ENCODE measurements at regions not wholly inside any gene's neighbourhood (a gene's known extent, or its start where the extent isn't known, plus 50 kb on each side); places are given as distances from the start of the nearest gene placed in this dataset.

- in situ Hi-C loops (cut with HindIII; ENCODE audit: low sequenced_read_pairs): no loop called here
- DNase-seq (ENCODE audit: low read depth, low spot score): no peak
- H3K4me3 ChIP-seq (ENCODE audit: low read depth, low read length): no peak overlapping the region
- TF ChIP-seq CTCF (IDR thresholded peaks at IDR 0.05; ENCODE audit: low read depth, low read length): no peak
These were observed 953.2 kb downstream of the DIAPH3 start for GRCh38 chr13:59210543-59210942.

GRCh38 chr13:59211606-59212005, 952.1 kb downstream of the DIAPH3 start:
- DNase-seq (ENCODE audit: low read depth, low spot score): no peak
- in situ Hi-C loops (cut with HindIII; ENCODE audit: low sequenced_read_pairs): no loop called here
- no peak for TF ChIP-seq CTCF (IDR thresholded peaks at IDR 0.05; ENCODE audit: low read depth, low read length)

GRCh38 chr13:59229401-59229800, 934.3 kb downstream of the DIAPH3 start:
- in situ Hi-C loops (cut with HindIII; ENCODE audit: low sequenced_read_pairs): no loop called here
- DNase-seq (ENCODE audit: low read depth, low spot score): no peak
- H3K4me3 ChIP-seq (ENCODE audit: low read depth, low read length): no peak overlapping the region
- TF ChIP-seq CTCF (IDR thresholded peaks at IDR 0.05; ENCODE audit: low read depth, low read length): no peak

More at GRCh38 chr13:59211606-59212005, 952.1 kb downstream of the DIAPH3 start:
- H3K4me3 ChIP-seq (ENCODE audit: low read depth, low read length): no peak overlapping the region

GRCh38 chr13:59229861-59230260, 933.9 kb downstream of the DIAPH3 start:
- no peak overlapping the region for H3K4me3 ChIP-seq (ENCODE audit: low read depth, low read length)
- TF ChIP-seq CTCF (IDR thresholded peaks at IDR 0.05; ENCODE audit: low read depth, low read length): no peak
- in situ Hi-C loops (cut with HindIII; ENCODE audit: low sequenced_read_pairs): no loop called here
- no peak for DNase-seq (ENCODE audit: low read depth, low spot score)

GRCh38 chr13:59230484-59231264, 933.1 kb downstream of the DIAPH3 start:
- H3K4me3 ChIP-seq (ENCODE audit: low read depth, low read length): no peak overlapping the region
- no peak for TF ChIP-seq CTCF (IDR thresholded peaks at IDR 0.05; ENCODE audit: low read depth, low read length)
- no peak for DNase-seq (ENCODE audit: low read depth, low spot score)
- in situ Hi-C loops (cut with HindIII; ENCODE audit: low sequenced_read_pairs): no loop called here

GRCh38 chr13:59236309-59236919, 927.3 kb downstream of the DIAPH3 start:
- no peak for TF ChIP-seq CTCF (IDR thresholded peaks at IDR 0.05; ENCODE audit: low read depth, low read length)
- in situ Hi-C loops (cut with HindIII; ENCODE audit: low sequenced_read_pairs): no loop called here

More at GRCh38 chr13:59236309-59236919, 927.3 kb downstream of the DIAPH3 start:
- DNase-seq (ENCODE audit: low read depth, low spot score): no peak
- no peak overlapping the region for H3K4me3 ChIP-seq (ENCODE audit: low read depth, low read length)
